Ecto neural progenitor cell (in vitro differentiated cells): ENCODE measurements at regions not wholly inside any gene's neighbourhood (a gene's known extent, or its start where the extent isn't known, plus 50 kb on each side); places are given as distances from the start of the nearest gene placed in this dataset.

ENCODE experiments used
- DNase-seq: peaks from one replicate; pipeline ENCODE4 v3.0.0-alpha.2; 2018; ENCODE audit warnings: low spot score

DNA sequence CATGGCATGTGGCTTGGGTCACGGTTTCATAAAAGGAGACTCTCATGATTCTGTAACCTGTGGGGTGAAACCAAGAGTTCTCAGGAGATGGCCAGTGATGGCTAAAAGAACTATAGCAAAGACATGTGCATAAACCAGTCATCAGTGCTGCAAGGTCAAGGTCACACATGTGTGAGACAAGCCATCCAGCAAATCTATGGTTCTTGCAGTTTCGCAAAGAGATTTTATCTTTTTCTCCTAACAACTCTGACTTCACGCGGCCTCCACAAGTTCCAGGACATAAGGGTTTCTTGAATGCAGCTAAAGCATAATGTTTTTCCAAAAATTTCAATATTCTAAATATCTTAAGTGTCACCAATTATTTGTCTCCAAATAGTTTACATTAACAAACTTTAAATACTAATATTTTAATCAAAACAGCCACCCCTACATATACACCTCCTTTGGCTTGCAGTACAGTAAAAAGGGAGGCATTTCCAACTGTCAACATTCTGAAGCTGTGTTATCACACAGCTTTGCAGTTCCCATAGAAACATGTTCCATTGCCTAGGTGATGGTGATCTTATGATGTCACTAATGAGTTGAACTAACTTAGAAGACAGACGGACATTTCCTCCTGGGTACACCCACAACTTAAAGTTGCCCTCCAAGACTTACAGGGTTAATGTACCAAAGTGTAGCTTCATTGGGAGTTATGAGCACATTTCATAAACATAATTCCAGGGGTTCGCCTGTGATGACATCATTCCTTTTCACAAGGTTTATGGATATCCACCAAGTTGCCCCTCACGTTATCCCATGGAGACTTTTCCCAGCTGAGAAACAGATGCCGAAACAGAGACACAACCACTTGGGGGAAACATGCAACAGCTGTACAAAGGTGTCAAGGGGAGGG is 250.9 kb upstream of the PDE10A start:
- no peak for DNase-seq

DNA sequence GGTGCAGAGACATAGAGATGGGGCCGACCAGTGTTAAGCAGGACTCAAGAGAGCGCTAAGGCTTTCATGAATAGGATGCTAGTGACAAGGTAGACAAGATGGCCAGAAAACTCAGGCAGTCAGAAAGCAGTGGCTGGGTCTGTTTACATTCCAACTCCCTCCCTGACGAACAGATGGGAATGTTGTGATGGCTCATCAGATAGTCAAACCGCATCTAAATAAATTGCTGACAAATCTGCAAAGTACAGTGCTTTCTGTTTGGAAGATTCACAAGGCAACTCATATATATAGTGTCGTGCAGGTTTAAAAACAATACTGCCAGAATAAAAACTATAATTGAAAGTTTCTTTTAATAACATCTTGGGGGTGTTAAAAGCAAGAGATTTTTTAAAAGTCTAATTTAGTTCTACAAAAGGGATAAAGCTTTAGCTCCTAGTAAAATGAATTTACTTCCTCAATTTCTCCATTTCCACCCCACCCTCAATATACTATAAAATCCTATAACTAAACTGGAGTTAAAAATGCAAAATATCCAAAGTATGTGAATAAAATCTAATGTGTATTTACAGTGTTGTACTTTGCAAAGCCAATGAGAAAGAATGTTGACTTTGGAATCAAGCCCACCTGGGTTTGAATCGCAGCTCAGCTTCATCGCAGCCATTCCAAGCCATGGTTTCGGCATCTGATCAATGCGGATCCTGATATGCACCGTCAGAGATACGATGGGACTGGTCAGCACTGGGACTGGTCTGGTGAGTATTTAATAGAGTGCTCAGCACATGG is 247.3 kb upstream of the PDE10A start:
- DNase-seq = no peak

DNA sequence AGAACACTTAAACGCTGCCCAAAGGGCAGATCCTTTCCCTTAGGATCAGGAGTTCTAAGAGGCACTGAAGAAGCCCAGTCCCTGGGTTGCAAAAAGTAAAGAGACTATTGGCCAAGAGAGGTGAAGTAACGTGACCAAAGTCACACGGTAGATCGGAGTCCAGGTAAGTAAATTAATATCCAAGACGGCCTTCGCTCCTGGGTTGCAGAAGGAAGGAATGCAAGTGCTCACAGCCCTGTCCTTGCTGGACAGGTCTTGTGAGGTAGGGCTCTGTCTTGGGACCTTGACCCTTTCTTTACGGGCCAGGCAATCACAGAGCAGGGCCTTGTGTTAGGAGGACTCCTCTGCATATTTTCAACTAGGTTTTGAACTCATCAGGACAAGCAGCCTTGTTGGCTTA is 243.7 kb upstream of the PDE10A start:
- DNase-seq = no peak

DNA sequence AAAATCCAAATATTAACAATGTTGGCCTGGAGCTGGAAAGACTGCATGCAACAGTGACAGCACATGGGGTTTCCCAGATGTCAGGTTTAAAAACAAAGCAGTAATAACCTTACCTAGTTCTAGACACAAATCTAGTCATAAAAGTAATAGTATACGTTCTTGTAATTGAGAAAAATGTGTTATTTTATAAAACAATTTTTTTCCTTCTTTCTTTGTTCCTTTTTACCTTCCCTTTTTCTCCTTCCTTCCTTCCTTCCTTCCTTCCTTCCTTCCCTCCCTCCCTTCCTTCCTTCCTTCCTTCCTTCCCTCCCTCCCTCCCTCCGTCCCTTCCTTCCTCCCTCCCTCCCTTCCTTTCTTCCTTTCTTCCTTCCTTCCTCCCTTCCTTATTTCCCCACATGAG is 242.7 kb upstream of the PDE10A start:
- DNase-seq = no peak

DNA sequence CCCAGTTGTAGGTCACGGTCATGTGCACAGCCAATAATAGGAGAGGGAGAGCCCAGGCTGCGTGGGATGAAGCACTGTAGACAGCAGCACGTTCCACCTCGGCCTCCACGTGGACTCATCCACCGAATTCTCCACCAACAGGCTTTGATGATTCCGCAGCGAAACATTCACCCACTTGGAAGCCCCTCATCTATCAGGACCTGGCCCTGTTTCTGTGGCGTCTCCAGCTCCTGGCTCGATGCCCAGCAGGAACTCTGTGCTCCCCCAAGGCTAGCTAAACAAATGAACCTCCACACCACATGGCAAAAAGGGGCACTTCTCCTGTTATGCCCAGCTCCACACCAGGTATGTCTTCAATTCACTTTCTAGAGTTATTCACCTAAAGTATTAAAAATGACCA is 237.9 kb upstream of the PDE10A start:
- no peak for DNase-seq

DNA sequence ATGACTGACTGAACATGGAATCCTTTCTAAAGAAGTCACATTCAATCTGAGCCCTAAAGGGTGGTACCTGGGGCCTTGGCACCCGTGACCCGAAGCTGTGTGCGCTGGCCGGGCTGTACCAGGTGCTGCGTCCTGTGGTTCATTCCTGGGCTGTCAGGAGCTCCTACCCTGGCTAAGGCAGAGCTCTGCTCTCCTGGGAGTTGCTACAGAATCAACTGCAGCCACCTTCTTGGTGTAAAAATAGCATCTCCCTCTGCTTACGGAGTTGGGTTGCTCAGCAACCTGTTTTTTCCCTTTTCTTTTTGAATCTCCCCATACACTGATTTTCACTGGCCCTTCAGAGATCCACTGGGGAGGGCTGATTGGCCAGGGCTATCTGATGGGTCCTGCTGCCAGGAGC is 236.6 kb upstream of the PDE10A start:
- DNase-seq = no peak

DNA sequence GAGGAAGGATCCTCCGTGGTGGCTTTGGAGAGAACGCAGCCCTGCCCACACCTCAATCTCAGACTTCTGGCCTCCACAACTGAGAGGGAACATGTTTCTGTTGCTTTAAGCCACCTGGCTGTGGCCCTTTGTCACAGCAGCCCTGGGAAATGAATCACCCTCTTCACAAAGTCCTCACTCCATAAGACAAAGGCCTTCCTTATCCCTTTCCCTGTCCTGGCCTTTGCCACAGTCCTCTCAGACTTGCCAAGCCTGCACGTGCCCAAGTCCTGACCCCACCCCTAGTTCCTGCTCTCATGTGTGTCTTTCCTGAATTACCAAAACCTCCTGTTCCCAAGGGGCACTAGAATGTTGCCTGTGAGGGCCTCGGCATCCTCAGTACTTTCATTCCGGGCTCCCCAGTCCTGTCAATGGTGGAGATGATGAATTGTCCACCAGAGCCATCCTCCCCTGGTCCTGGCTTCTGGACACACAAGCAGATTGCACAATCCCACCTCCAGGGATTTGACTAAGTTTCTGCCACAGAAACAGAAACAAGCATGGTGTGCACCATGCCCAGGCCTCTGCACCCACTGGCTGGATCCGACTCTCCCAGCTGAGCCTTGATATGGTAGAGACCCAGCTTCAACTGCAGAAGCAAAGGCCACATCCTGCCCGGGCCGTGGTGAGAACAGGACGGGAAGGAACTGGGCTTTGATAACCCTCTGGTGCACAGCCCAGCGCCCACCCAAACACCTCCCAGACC is 232.6 kb upstream of the PDE10A start:
- no peak for DNase-seq

DNA sequence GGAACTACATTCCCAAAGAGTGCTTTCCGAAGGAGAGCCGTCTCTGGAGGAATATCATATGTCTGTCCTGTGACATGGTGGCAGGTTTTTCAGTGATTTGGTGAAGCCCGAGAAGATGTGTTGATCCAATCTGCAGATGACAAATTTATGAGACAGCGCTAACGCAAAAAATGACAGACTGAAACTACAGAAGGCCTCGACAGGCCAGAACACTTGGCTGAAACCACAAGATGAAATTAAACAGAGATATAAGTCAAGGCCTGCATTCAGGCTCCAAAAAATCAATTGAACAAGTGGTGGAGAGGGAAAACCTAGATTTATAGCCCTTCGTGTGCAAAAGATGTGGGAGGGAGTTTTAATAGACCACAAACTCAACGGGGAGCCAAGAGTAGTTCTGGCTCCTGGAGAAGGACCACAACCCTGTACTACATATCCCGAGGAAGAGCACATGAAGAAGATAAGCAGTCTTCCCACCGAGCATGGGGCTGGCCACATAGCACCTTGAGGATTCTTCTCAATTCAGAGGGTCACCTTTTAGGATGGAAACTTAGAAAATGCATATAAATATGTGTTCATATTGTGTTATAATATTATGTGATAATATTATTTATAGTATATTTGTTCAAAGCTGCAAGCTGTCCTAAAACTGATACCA is 231.3 kb upstream of the PDE10A start:
- DNase-seq = no peak

DNA sequence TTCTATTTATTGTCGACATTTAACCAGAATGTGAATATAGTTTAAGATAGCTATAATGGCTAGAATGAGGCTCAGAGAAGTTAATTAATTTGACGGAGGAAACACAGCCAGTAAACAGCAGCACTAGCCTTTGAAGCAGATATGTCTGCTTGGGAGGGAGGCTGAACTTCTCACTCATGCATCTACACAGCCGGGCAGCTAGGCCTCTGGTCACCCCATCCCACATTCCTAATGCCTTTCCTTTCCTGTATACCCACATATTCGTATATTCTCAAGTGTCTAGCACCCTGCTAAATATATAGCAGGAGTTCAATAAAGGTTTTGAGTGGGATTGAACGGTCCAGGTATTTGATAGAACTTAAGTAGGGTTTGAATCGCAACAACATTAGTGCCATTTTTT is 230.4 kb upstream of the PDE10A start:
- DNase-seq = no peak

DNA sequence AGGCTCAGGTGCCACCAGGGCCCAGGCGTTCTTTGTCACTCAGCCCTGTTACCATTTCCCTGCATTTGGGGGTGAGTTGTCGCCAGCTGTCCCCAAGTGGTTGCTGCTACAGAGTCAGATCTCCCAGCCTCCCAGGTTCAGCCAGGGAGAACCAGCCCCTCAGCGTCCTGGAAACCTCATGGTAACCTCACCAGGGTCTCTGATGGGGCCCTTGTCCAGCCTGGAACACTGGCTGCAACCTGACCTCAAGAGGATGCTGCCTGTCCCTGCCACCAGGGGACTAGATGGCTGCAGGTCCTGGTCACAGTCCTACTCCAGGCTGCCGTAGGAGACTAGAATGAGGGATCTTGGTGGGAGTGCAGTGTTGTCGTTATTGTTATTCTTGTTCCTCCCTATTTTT is 228.3 kb upstream of the PDE10A start:
- DNase-seq = no peak

DNA sequence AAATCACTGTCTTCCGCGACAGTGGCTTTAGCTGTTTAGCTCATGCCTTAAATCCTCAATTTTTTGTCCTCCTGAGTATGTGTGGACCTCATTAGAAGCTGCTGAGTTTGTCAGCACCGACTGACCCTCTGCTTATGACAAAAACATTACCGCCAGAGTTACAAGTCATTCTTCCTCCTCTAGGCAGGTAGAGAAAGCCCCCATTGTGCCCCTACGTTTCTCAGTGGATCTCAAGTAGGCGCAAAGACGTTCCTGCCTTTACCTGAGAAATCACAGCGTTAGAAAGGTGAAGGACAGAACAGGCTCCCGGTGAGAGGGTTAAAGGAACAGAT is 227.3 kb upstream of the PDE10A start:
- no peak for DNase-seq

DNA sequence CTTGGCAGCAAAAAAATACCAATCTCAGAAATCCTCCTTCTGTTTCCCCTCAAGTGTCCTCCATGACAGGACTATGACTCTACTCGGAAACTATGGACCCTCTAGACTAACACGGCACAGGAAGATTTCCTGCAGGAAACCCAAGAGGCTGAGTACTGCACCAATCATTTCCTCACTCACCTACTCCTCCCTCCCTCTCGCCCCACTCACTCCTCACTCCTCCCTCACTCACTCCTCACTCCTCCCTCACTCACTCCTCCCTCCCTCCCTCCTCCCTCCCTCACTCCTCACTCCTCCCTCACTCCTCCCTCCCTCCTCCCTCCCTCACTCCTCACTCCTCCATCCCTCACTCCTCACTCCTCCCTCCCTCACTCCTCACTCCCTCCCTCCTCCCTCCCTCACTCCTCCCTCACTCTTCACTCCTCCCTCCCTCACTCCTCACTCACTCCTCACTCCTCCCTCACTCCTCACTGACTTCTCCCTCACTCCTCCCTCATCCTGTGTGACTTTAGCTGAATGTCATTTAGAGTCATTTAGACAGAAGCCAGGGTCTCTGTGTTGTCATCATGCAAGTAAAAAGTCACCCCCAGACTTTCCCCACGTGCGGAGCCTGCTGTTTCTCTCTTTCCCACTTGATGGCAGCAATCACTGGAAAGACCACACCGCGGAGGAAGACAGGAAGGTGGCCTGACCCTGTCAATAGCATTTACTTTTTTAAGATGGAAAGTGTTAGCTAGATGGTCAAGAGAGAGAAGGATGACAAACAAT is 226.8 kb upstream of the PDE10A start:
- peak; percentile 69 for DNase-seq

DNA sequence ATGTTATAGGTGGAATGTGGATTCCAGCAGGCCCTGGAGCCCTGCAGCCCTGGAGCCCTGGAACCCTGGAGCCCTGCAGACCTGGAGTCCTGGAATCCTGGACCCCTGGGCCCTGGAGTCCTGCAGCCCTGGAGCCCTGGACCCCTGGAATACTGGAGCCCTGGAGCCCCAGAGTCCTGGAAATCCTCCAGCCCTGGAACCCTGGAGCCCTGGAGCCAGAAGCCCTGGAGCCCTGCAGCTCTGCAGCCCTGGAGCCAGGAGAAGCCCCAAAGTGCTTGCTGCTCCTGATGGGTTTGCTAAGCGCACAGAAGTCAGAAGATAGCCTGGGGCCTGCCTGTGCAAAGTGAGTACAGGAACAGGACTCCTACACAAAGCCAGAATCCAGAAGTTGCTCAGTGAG is 223.1 kb upstream of the PDE10A start:
- no peak for DNase-seq

DNA sequence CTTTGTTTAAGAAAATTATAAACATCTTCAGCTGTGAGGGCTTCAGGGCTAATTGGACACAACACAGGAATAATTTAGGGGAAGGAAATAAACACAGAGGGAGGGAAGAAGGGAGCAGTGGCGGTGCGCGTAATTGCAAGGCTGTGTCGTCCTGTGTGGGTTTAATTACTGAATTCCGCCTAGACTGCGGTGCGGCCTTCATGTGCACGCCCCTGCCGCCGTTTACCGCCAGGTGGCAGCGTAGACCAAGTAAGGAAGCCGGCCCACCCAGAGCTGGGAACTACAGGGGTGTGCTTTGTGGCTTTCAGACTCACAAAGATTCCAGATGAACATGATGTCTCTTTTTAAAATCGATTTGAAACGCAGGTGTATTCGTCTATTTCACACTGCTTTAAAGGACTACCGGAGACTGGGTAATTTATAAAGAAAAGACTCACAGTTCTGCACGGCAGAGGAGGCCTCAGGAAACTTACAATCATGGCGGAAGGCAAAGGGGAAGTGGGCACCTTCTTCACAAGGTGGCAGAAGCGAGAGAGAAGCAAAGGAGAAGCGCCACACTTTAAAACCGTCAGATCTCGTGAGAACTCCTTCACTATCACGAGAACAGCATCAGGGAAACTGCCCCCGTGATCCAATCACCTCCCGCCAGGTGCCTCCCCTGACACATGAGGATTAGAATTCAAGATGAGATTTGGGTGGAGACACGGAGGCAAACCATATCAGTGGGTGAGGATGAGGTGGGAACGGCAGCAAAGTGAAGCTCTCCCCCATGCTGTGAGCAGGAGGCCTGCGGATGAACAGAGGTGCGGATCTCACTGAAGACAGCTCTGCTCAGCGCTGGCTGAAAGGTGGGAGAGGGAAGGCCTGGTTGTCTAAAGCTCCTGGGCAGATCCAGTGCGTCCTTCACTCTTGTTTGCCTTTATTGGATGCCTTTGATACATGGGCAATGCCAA is 222.0 kb upstream of the PDE10A start:
- DNase-seq = peak; percentile 88

DNA sequence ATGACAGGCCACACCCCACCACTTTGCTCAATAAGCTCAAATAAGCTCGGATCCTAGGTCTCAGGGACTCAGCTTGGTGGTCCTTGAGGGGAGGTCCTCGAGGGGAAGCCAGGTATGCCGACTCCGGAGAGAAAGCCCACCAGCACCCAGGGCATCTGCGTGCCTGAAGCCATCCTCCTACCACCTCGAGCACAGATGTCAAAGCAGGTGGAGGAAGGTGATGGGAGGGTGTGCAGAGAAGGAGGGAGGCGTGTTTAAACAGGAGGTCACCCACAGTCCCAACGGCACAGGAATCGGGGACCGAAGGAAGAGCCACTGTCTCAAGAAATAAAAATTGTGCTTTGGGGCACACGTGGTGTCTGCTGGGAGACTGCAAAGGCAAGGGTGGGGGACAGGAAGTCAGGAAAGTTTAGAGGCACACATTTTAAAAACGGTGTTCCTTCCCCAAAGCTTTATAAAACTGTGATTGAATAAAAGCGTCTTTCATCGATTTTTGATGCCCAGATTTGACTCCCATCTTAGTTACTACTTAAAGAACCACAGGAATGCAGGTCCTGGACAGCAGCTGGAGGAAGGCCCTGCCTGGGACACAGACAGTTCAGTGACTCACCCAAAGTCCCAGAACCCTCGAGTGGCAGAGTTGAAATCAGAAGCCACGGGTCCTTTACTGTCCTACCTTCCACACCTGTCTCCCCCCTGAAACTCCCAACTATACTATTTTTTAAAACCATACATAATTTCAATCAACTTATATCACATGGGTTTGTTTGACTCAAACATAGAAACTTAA is 221.0 kb upstream of the PDE10A start:
- no peak for DNase-seq

DNA sequence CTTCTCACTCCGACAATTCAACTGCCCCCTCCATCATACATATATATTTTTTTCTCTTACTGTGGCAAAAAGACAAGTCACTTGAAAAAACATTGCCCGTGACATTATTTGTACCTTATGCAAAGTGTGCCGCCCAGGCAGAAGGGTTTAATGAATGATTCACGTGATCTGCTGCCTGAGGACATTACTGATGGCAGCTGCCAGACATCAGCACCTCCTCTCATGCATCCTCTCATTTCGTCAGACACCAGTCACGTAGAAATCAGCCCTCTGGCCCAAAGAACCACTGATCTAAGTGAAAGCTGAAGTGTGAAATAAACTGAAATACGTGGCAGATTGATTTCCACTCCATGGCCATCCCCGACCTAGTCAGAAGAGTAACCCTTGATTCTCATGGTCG is 218.8 kb upstream of the PDE10A start:
- no peak for DNase-seq

DNA sequence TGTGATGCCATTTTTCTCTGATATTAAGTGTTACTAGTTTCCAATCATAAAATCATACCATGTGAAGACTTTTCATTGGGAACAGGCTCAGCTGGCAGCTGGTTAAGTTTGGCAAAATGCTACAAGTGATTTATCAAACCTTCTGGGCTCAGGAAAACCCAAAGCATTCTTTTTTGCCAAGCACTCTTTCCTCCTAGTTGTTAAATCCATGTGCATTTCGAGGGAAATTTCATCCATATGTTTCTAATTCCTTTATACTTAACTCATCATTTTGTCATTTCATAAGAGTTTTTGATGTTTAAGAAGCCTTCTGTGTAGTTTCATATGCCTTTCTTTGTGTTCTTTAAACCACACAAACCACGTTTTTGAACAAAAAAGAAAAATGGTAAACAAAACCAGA is 217.6 kb upstream of the PDE10A start:
- no peak for DNase-seq

DNA sequence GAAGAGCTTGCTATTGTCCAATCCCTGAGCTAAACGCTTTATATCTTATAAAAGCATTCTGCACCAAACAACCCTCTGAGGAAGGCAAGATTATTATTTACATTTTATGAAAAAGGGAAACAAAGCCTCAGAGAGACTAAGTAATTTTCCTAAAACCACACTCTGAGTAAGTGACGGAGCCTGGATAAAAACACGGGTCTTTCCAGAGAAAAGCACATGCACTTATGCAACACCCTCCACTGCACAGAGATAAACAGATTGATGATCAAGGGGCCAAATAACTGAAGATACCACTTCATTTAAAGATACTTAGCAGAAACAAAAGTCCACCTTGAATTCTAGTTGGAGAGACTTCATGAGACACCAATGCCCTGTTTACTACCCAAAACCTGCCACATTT is 214.7 kb upstream of the PDE10A start:
- DNase-seq = no peak

DNA sequence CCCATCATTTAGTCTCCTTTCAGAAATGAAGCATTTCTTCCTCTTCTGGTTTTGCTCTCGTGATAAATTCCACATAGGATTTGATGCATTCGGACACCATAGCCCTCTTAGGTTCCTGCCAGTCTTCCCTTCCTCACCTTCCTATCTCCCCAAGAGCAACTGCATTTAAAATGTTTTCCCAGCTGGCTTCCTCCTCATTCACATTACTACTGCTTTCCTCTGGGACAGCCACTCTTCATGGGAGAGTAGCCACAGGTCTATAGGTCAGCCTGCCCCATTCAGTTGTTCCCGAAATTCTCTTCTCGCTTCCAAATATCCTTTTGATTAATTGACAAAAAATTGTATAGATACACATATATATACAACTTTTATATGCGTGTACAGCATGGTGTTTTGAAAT is 214.2 kb upstream of the PDE10A start:
- no peak for DNase-seq

DNA sequence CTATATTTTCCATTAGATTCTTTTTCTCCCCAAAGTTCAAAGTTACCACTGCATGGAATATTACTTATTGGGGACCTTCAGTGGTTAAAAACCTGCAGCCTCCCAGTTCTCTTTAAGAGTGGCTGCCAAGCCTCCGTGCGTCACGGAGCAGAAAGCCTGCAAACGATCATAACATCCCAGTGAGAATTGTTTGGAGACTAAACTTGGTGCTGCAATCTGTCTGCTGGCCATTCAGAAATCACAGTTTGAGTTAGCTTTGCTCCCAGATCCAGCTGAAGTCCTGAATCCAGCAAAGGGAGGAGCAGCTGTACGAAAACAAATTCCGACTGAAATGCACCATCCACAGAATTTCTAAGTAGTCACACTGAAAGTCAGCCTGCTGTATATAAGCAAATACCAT is 213.5 kb upstream of the PDE10A start:
- DNase-seq = no peak
